Omental fat pad (tissue), 3 donors: ENCODE measurements at regions not wholly inside any gene's neighbourhood (a gene's known extent, or its start where the extent isn't known, plus 50 kb on each side); places are given as distances from the start of the nearest gene placed in this dataset.
"Not testable (repeated sequence)": the region's sequence is repeated elsewhere in the genome, so short reads cannot be mapped to it uniquely, and the experiment has no call there.

Source experiments
- ATAC-seq: fragments of 150-250 bp; one replicate; pipeline ENCODE4 v1.9.1; 2016; ENCODE audit warnings: mild to moderate bottlenecking, moderate library complexity; ENCODE audit not compliant: low FRiP score
- DNase-seq: peaks from one replicate; pipeline ENCODE4 v3.0.0-alpha.2; 2019; ENCODE audit warnings: low spot score
- CTCF ChIP-seq, 3 donors: fragments of 450-650 bp; IDR thresholded peaks; one replicate each; pipeline ENCODE4 v1.5.1; 2016 to 2017; ENCODE audit warnings: antibody characterized with exemption in 3 of 3, mild to moderate bottlenecking in 3 of 3, moderate library complexity in 2 of 3

- no peak for DNase-seq
- no peak for ATAC-seq
- TF ChIP-seq CTCF (IDR thresholded peaks at IDR 0.05): no peak
Observed at GRCh38 chr14:106657460-106657859, 1131.1 kb downstream of the TMEM121 start.

DNA sequence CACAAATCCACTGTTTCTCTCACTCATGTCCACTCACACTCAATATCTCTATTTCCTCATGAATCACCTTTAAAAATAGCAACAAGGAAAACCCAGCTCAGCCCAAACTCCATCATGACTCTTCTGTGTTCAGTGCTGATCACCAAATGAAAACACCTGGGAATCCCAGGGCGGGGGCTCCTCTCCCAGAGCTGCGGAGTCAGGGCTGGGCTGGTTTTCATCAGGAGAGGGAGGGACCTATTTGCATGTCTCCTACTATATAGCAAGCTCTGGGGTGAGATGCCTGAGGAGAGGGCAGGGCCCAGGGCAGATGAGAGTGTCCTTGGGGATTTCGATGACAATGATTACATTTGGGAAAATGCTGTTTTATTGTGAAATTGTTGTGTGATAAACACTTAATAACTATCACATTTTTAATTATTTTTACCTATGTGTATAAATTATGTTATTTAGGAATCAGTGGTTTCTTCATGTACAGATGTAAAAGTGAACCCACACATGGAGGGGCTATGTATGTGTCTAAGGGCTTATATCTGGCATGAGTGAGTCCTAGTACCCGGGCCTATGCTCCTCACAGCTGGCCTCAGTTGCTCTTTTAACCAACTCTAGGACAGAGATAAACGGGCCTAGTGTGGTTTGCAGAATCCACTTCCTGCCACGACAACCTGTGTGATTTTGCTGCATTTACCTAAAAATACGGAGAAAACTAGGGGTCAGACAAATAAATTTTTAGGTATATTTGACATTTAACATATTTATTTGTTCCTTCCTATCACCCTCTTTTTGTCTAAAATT lies 1131.9 kb downstream of the TMEM121 start:
- ATAC-seq, DNase-seq: not testable (repeated sequence)

GRCh38 chr14:106661561-106661960 lies 1135.2 kb downstream of the TMEM121 start:
- not testable (repeated sequence) for DNase-seq, ATAC-seq

DNA sequence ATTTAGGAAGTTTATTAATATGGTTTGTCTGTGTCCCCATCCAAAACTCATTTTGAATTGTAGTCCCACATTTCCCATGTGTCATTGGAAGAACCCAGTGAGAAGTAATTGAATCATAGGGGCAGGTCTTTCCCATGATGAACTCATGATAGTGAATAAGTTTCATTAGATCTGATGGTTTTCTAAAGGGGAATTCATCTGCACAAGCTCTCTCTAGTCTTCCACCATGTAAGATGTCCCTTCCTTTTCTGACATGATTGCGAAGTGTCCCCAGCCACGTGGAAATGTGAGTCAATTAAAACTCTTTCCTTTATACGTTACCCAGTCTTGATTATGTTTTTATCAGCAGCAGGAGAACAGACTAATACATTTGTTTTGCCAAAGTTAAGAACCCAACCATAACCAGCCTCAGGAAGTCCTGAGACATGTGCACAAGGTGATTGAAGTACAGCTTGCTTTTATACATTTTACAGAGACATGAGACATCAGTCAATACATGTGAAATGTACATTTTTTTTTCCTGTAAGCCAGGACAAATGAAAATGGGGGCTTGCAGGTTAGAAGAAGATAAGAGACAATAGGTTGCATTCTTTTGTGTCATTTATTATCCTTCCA lies 1136.7 kb downstream of the TMEM121 start:
- ATAC-seq (no peak), DNase-seq (no peak)
- TF ChIP-seq CTCF (IDR thresholded peaks at IDR 0.05): no peak

GRCh38 chr14:106663805-106664410 lies 1137.5 kb downstream of the TMEM121 start:
- not testable (repeated sequence) for DNase-seq, ATAC-seq

- ATAC-seq (no peak), DNase-seq (no peak)
- no peak for TF ChIP-seq CTCF (IDR thresholded peaks at IDR 0.05)
Observed at GRCh38 chr14:106665814-106666213, 1139.4 kb downstream of the TMEM121 start.

GRCh38 chr14:106666341-106666740 lies 1140.0 kb downstream of the TMEM121 start:
- no peak for ATAC-seq
- no peak for DNase-seq
- no peak for TF ChIP-seq CTCF (IDR thresholded peaks at IDR 0.05)

- DNase-seq (no peak), ATAC-seq (no peak)
- no peak for TF ChIP-seq CTCF (IDR thresholded peaks at IDR 0.05)
Observed at GRCh38 chr14:106670011-106670410, 1143.6 kb downstream of the TMEM121 start.

DNA sequence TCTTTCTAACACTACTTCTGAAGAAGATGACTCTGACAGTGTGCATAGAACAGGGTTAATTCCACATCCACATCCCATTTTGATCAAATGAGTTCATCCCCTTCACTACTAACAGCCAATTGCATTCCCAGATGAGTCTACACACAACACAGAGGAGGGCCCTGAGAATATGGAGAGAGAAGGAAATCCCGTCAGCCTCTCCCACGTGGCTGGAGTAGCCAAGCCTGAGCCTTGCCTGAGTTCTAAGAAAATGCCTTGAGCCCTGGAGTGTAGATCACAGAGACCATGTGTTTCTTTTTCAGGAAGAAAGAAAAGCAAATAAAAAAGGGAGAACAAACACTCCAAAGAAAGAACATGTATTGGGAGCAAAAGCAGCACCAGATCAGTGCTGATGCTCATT lies 1147.7 kb downstream of the TMEM121 start:
- ATAC-seq, DNase-seq: not testable (repeated sequence)

GRCh38 chr14:106674509-106675125 lies 1148.2 kb downstream of the TMEM121 start:
- ATAC-seq, DNase-seq: not testable (repeated sequence)

DNA sequence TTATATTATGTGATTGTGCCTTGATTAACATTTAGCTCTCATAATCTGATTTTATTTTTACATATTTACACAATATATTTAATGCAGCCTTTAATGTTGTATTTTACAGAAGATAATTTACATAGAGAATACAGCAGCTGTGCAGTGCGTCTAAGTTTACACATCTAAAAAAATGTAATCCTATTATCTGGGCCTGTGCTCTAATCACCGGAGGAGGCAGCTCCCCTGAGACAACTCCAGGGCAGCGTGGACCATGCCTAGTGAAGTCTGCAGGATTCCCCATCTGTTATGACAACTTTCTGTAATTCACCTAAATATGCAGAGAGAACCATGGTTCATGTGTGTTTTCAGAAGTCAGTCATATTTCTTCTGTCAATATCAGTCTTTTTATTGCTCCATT lies 1149.3 kb downstream of the TMEM121 start:
- ATAC-seq, DNase-seq: not testable (repeated sequence)
